H1 (cell line): ENCODE measurements at regions not wholly inside any gene's neighbourhood (a gene's known extent, or its start where the extent isn't known, plus 50 kb on each side); places are given as distances from the start of the nearest gene placed in this dataset.

Experiments
- CTCF ChIA-PET: fragments of 300-600 bp; sonication (Branson Sonifier 250); formaldehyde crosslinking; loops from one replicate; lab custom pipeline; 2021; ENCODE audit not compliant: partially characterized antibody; lab: Charles Lee
- POLR2A ChIA-PET: fragments of 300-600 bp; sonication (Branson Sonifier 250); formaldehyde crosslinking; loops from one replicate; lab custom pipeline; 2021; ENCODE audit warnings: inconsistent platforms; ENCODE audit not compliant: partially characterized antibody; lab: Charles Lee
- DNase-seq, 2 experiments: peaks; one replicate each; pipeline versions ENCODE4 v3.0.0 to v3.0.0-alpha.2; 2010 to 2022; ENCODE audit warnings: low spot score in 2 of 2, low read depth in 1 of 2, mixed read lengths in 1 of 2
- FAIRE-seq: peaks from 2 replicates; lab custom pipeline; 2011; peaks lifted over from hg19 to GRCh38; lab: Jason Lieb, UNC
- H2AFZ ChIP-seq: 2 replicates; pipeline ENCODE4 v1.8.1; 2012; ENCODE audit warnings: low read length, inconsistent platforms
- H2AK5ac ChIP-seq: 2 replicates; pipeline ENCODE4 v1.6.1; 2013; ENCODE audit warnings: low read depth, low read length
- H2BK120ac ChIP-seq: replicated peaks from 2 replicates; pipeline ENCODE3; 2013; ENCODE audit warnings: low read depth, low read length, inconsistent platforms
- H2BK12ac ChIP-seq: 2 replicates; pipeline ENCODE4 v1.6.1; 2013; ENCODE audit warnings: low read depth, low read length
- H2BK15ac ChIP-seq: 2 replicates; pipeline ENCODE4 v1.6.1; 2013; ENCODE audit warnings: low read length
- H2BK20ac ChIP-seq: 2 replicates; pipeline ENCODE4 v1.6.1; 2013; ENCODE audit warnings: low read length
- H2BK5ac ChIP-seq: 2 replicates; pipeline ENCODE4 v1.6.1; 2013; ENCODE audit warnings: low read depth, low read length
- H3K14ac ChIP-seq: 2 replicates; pipeline ENCODE4 v1.6.1; 2013; ENCODE audit warnings: inconsistent platforms; ENCODE audit not compliant: insufficient read length
- H3K18ac ChIP-seq: 2 replicates; pipeline ENCODE4 v1.6.1; 2013; ENCODE audit warnings: low read length; ENCODE audit errors: extremely low read depth
- H3K23ac ChIP-seq: 2 replicates; pipeline ENCODE4 v1.6.1; 2013; ENCODE audit warnings: inconsistent platforms; ENCODE audit not compliant: insufficient read length
- H3K23me2 ChIP-seq: 2 replicates; pipeline ENCODE4 v1.6.1; 2013; ENCODE audit warnings: low read depth, low read length
- H3K27ac ChIP-seq: 2 replicates; pipeline ENCODE4 v1.6.1; 2011; ENCODE audit warnings: low read depth, low read length, inconsistent platforms
- H3K27me3 ChIP-seq, 4 experiments: replicated peaks in 1 of 4; 1 replicate in 1 of 4; 2 replicates in 3 of 4; pipeline versions ENCODE4 v1.6.1 to v1.8.1; 2011 to 2013; ENCODE audit warnings: low read length in 3 of 4, mild to moderate bottlenecking in 3 of 4, inconsistent platforms in 2 of 4, mixed read lengths in 2 of 4, moderate library complexity in 1 of 4; ENCODE audit not compliant: control insufficient read depth in 3 of 4, insufficient read depth in 3 of 4; ENCODE audit errors: extremely low read depth in 1 of 4
- H3K36me3 ChIP-seq, 4 experiments: 2 replicates each; pipeline versions ENCODE4 v1.6.1 to v1.8.1; 2011 to 2013; ENCODE audit warnings: mild to moderate bottlenecking in 4 of 4, low read length in 3 of 4, moderate library complexity in 2 of 4, control low read depth in 1 of 4, inconsistent platforms in 1 of 4; ENCODE audit not compliant: insufficient read depth in 4 of 4, control insufficient read depth in 2 of 4
- H3K4ac ChIP-seq: replicated peaks from 2 replicates; pipeline ENCODE3; 2013; ENCODE audit warnings: low read length, low read depth, mixed read lengths, inconsistent platforms; ENCODE audit not compliant: insufficient read length
- H3K4me1 ChIP-seq, 4 experiments: replicated peaks in 1 of 4; 1 replicate in 1 of 4; 2 replicates in 3 of 4; pipeline versions ENCODE4 v1.6.1 to v1.8.1; 2011 to 2013; ENCODE audit warnings: low read length in 3 of 4, inconsistent platforms in 2 of 4, mixed read lengths in 1 of 4; ENCODE audit not compliant: insufficient read depth in 4 of 4, control insufficient read depth in 3 of 4
- H3K4me2 ChIP-seq, 2 experiments: 2 replicates each; pipeline versions ENCODE4 v1.6.1 to v1.8.1; 2011 to 2013; ENCODE audit warnings: low read depth in 2 of 2, low read length in 2 of 2, control low read depth in 1 of 2, inconsistent platforms in 1 of 2, mild to moderate bottlenecking in 1 of 2; ENCODE audit not compliant: insufficient read depth in 1 of 2
- H3K4me3 ChIP-seq, 4 experiments: fragments of 200-600, 300-600 bp in 1 of 4; sonication (generic), shearing (Covaris generic), sonication (Bioruptor Twin) in 1 of 4; 2 replicates each; pipeline versions ENCODE4 v1.5.1 to v1.8.1; 2011 to 2016; ENCODE audit warnings: low read length in 4 of 4, low read depth in 3 of 4, control low read depth in 2 of 4, inconsistent platforms in 2 of 4, mild to moderate bottlenecking in 2 of 4, mixed read lengths in 1 of 4, moderate library complexity in 1 of 4; ENCODE audit not compliant: insufficient read depth in 2 of 4; ENCODE audit errors: extremely low read depth in 1 of 4
- H3K56ac ChIP-seq: replicated peaks from 2 replicates; pipeline ENCODE3; 2013; ENCODE audit warnings: low read depth, mild to moderate bottlenecking, mixed read lengths, low read length, inconsistent platforms; ENCODE audit not compliant: insufficient read length
- H3K79me1 ChIP-seq: 2 replicates; pipeline ENCODE4 v1.6.1; 2013; ENCODE audit warnings: low read depth, low read length, control low read depth
- H3K79me2 ChIP-seq, 2 experiments: 2 replicates each; pipeline versions ENCODE4 v1.6.1 to v1.8.1; 2012 to 2013; ENCODE audit warnings: low read length in 2 of 2, mild to moderate bottlenecking in 2 of 2, inconsistent platforms in 1 of 2; ENCODE audit not compliant: insufficient read depth in 2 of 2, control insufficient read depth in 1 of 2
- H3K9ac ChIP-seq, 4 experiments: replicated peaks in 1 of 4; 1 replicate in 1 of 4; 2 replicates in 3 of 4; pipeline versions ENCODE4 v1.6.1 to v1.8.1; 2011 to 2013; ENCODE audit warnings: low read depth in 3 of 4, low read length in 3 of 4, control low read depth in 2 of 4, mild to moderate bottlenecking in 2 of 4, moderate library complexity in 2 of 4, inconsistent platforms in 1 of 4; ENCODE audit errors: extremely low read depth in 1 of 4
- H3K9me3 ChIP-seq, 2 experiments: 2 replicates each; pipeline versions ENCODE4 v1.6.1 to v1.8.1; 2012 to 2013; ENCODE audit warnings: mild to moderate bottlenecking in 2 of 2, moderate library complexity in 2 of 2, control low read depth in 1 of 2, inconsistent platforms in 1 of 2, low read depth in 1 of 2, low read length in 1 of 2, mixed read lengths in 1 of 2; ENCODE audit not compliant: insufficient read depth in 2 of 2
- H4K20me1 ChIP-seq, 2 experiments: replicated peaks in 1 of 2; 2 replicates each; pipeline versions ENCODE3 to v1.8.1; 2011 to 2013; ENCODE audit warnings: inconsistent platforms in 2 of 2, low read length in 2 of 2, mild to moderate bottlenecking in 1 of 2; ENCODE audit not compliant: insufficient read depth in 2 of 2, control insufficient read depth in 1 of 2
- H4K5ac ChIP-seq: 2 replicates; pipeline ENCODE4 v1.6.1; 2013; ENCODE audit warnings: low read length, low read depth, mixed read lengths, inconsistent platforms; ENCODE audit not compliant: insufficient read length
- H4K8ac ChIP-seq: 2 replicates; pipeline ENCODE4 v1.8.0; 2013; ENCODE audit warnings: mild to moderate bottlenecking, moderate library complexity, low read length, inconsistent platforms; ENCODE audit not compliant: insufficient read depth; ENCODE audit errors: extremely low read depth
- H4K91ac ChIP-seq: replicated peaks from 2 replicates; pipeline ENCODE3; 2013; ENCODE audit warnings: low read length, mixed read lengths, inconsistent platforms; ENCODE audit not compliant: insufficient read length
- GTF2F1 ChIP-seq: IDR thresholded peaks from 2 replicates; pipeline ENCODE4 v1.6.1; 2012; ENCODE audit warnings: low read depth, low read length, improper control_type of control experiment, borderline replicate concordance
- JUND ChIP-seq: IDR thresholded peaks from 2 replicates; pipeline ENCODE4 v1.6.1; 2011; ENCODE audit warnings: mild to moderate bottlenecking, improper control_type of control experiment, low read length
- KDM1A ChIP-seq: fragments of 200-600, 300-600 bp; sonication (generic); IDR thresholded peaks from 2 replicates; pipeline ENCODE4 v1.7.1; 2016; ENCODE audit warnings: mild to moderate bottlenecking, low read length, borderline replicate concordance
- KDM4A ChIP-seq: IDR thresholded peaks from one replicate; pipeline ENCODE4 v1.7.1; 2012; ENCODE audit warnings: low read depth, mild to moderate bottlenecking, moderate library complexity, low read length, inconsistent platforms; ENCODE audit not compliant: severe bottlenecking
- POLR2A ChIP-seq, 2 experiments: IDR thresholded peaks; 1 replicate in 1 of 2; 2 replicates in 1 of 2; pipeline ENCODE4 v1.6.1; 2011; ENCODE audit warnings: low read depth in 2 of 2, low read length in 2 of 2, mild to moderate bottlenecking in 2 of 2; ENCODE audit errors: control extremely low read depth in 1 of 2
- SIN3A ChIP-seq, 2 experiments: IDR thresholded peaks in 1 of 2; conservative IDR thresholded peaks in 1 of 2; 2 replicates each; pipeline ENCODE4 v1.6.1; 2011 to 2012; ENCODE audit warnings: low read length in 2 of 2, improper control_type of control experiment in 1 of 2, low read depth in 1 of 2, mild to moderate bottlenecking in 1 of 2
- SUZ12 ChIP-seq: fragments of 200-600 bp; sonication (generic); IDR thresholded peaks from 2 replicates; pipeline ENCODE4 v1.6.1; 2012; ENCODE audit warnings: mild to moderate bottlenecking, inconsistent platforms, low read length, moderate library complexity, mixed read lengths
- WGBS, 2 experiments: shearing (Covaris generic) in 1 of 2; methylation state at CpG; one replicate each; pipeline versions ENCODE4 v1.1.6 to v1.1.7; 2013 to 2015; ENCODE audit warnings: low lambda C conversion rate in 2 of 2, mixed read lengths in 2 of 2, inconsistent platforms in 1 of 2, low coverage in 1 of 2, missing lambda C conversion rate in 1 of 2; ENCODE audit not compliant: insufficient replicate concordance in 2 of 2, insufficient coverage in 1 of 2, insufficient read length in 1 of 2; ENCODE audit errors: extremely low coverage in 1 of 2, missing lambda C conversion rate in 1 of 2; 5-methylcytosine and 5-hydroxymethylcytosine counted together
- TF ChIP-seq, protein P1 (sequence below): IDR thresholded peaks from 2 replicates; pipeline ENCODE4 v1.6.1; 2012; ENCODE audit warnings: low read length, inconsistent platforms

DNA sequence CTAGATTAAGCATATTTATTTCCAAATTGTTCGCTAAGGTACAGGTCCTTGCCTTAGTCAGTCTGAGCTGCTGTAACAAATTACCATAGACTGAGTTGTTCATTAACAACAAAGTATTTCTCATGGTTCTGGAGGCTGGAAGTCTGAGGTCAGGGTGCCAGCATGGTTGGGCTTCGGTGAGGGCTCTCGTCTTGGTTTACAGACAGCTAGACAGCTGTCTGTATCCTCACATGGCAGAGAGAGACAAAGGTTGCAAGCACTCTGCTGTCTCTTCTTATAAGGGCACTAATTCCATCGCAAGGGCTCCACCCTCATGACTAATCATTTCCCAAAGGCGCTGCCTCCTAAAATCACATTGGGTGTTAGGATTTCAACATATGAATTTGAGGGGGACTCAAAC is 115.3 kb upstream of the GMDS start:
- TF ChIP-seq GTF2F1 (no peak), POLR2A (IDR thresholded peaks at IDR 0.05; ENCODE audit: control extremely low read depth in 1 of 2, low read depth in 2 of 2, low read length in 2 of 2) (no peak), KDM1A (no peak), SUZ12 (no peak), KDM4A (no peak), JUND (no peak), SIN3A (conservative IDR thresholded peaks at IDR 0.05 in 1 of 2, IDR thresholded peaks at IDR 0.05 in 1 of 2; ENCODE audit: low read depth in 1 of 2, low read length in 2 of 2) (no peak)
- TF ChIP-seq, protein P1, sequence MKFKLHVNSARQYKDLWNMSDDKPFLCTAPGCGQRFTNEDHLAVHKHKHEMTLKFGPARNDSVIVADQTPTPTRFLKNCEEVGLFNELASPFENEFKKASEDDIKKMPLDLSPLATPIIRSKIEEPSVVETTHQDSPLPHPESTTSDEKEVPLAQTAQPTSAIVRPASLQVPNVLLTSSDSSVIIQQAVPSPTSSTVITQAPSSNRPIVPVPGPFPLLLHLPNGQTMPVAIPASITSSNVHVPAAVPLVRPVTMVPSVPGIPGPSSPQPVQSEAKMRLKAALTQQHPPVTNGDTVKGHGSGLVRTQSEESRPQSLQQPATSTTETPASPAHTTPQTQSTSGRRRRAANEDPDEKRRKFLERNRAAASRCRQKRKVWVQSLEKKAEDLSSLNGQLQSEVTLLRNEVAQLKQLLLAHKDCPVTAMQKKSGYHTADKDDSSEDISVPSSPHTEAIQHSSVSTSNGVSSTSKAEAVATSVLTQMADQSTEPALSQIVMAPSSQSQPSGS, result no peak
- H2AFZ ChIP-seq, result no peak overlapping the region
- H3K36me3 ChIP-seq, result no peaks in the 10 kb centered on the region
- no peaks in the 10 kb centered on the region for H3K9me3 ChIP-seq
- no peak overlapping the region for H3K9ac ChIP-seq
- H4K8ac ChIP-seq, result no peak overlapping the region
- no peak overlapping the region for H4K5ac ChIP-seq
- no peaks in the 10 kb centered on the region for H3K4me1 ChIP-seq
- H3K14ac ChIP-seq, result no peak overlapping the region
- ChIA-PET CTCF (interaction anchor here (0.6 to 1.6 kb wide), 3 partner anchors 15 to 119 kb away, joined by 3 to 4 read pairs (median 3); no protein-coding TSS in a partner anchor), POLR2A (no interaction called here)
- no peak overlapping the region for H2BK15ac ChIP-seq
- no peaks in the 10 kb centered on the region for H3K23me2 ChIP-seq
- H2BK12ac ChIP-seq, result no peak overlapping the region
- H3K4me2 ChIP-seq, result no peak overlapping the region
- H3K79me2 ChIP-seq, result no peaks in the 10 kb centered on the region
- no peaks in the 10 kb centered on the region for H3K79me1 ChIP-seq
- H3K56ac ChIP-seq, result no peak overlapping the region
- H3K4ac ChIP-seq, result no peak overlapping the region
- no peak overlapping the region for H2AK5ac ChIP-seq
- no peak overlapping the region for H2BK20ac ChIP-seq
- no peak overlapping the region for H2BK120ac ChIP-seq
- FAIRE-seq (no peak), DNase-seq (no peak)
- no peaks in the 10 kb centered on the region for H3K27me3 ChIP-seq
- no peak overlapping the region for H3K27ac ChIP-seq
- no peak overlapping the region for H3K4me3 ChIP-seq
- H3K23ac ChIP-seq, result no peak overlapping the region
- 93% methylated on average over 5 of the region's 5 CpGs; no CpG with 5 or more reads in 1 of the 2 experiments for WGBS, 2 experiments
- no peaks in the 10 kb centered on the region for H4K20me1 ChIP-seq
- no peak overlapping the region for H2BK5ac ChIP-seq
- no peak overlapping the region for H3K18ac ChIP-seq
- H4K91ac ChIP-seq, result no peak overlapping the region
